Stimulated activated CD8-positive, alpha-beta memory T cell treated with anti-CD3 and anti-CD28 coated beads, Interleukin-4, amount 100 ng/mL, for 1 hour (primary cell): ENCODE measurements at regions not wholly inside any gene's neighbourhood (a gene's known extent, or its start where the extent isn't known, plus 50 kb on each side); places are given as distances from the start of the nearest gene placed in this dataset.
"Not testable (repeated sequence)": the region's sequence is repeated elsewhere in the genome, so short reads cannot be mapped to it uniquely, and the experiment has no call there.

Source experiments
- DNase-seq, 2 donors: peaks; one replicate each; pipeline ENCODE4 v3.0.0-alpha.2; 2020; ENCODE audit warnings: low read depth in 2 of 2, low spot score in 1 of 2

DNA sequence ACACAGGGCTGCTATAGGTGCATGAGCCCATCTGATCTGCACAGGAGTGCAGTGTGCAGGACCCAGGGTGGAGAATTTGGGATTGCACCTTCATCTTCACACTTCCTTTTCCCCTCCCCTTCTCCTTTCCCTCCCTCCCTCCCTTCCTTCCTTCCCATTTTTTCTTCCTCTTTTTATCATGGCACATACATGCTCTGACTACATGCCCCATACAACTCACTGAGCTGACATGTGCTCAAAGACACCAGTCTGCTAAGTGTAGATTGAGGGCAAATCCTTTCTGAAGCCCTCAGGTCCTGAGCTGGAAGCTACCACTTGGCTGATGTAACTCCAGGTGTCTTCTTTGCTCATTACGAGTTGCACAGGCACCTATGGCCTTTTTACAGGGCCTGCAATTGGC lies 365.3 kb upstream of the ZNF32 start:
- DNase-seq, result no peak

DNA sequence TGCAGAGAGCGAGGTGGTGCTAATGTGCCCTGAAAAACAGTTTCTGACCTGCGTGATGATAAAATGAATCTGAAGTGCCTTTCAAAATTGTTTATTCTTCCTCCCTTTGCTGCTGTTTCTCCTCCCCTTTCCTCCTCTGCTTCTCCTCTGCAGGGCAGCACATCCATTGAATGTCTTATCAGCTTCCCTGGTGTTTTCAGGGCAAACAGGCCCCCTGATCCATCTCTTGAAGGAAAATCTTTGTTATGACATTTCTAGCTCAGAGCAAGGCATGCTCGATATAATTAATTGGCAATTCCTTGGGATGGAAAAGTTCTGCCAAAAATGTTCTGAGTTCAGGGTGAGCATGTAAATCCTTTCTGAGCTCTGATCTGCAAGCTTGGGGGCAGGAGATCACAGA lies 364.2 kb upstream of the ZNF32 start:
- DNase-seq, result no peak

DNA sequence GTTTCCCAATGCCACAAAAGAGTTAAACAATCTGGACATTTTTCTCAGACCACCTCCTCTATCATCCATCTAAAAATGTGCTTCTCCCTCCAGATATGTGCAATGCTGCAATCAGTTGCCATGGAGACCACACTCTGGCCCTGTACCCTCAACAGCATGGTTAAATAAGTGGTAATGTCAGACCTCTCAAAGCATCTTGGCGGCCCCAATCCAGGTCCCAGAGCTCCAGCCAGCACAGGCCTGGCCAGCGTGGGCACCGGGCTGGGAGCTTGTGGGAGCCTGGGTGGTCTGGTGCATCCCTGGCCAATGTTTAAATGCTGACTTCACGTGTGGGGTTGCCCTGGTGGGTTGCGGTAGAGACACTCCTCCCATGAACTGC lies 362.9 kb upstream of the ZNF32 start:
- DNase-seq, result no peak

DNA sequence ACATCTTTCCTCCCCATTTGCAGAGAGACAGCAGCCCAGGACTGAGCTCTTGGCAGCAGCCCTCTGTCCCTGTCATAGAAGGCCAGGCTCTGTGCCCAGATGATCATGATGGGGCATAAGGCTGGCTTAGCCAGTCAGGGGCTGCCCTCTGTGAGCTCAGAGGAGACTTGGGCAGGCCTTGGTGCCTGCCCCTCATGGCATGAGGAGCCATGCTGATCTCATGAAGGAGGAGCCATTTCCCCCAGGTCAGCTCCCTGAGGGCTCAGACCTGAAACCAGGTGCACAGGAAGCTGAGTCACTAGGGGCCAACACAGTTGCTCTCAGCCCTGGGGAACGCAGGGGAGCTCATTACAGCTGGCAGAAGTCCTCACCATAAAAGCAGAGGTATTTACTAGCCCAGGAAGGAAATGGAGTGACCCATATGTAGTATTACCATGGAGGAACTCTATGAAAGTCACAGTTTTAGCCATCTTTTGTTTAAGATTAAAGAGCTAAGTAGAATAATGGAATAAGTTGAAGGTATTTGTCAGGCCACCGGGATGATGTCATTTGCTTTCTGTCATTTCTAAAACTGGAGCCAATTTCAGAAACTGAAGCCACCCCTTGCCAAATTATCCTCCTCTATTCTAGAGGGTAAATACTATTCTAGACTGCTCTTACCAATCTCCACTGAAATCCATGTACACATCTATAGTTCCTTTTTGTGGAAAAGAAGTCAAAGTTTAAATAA lies 362.4 kb upstream of the ZNF32 start:
- DNase-seq, result no peak

DNA sequence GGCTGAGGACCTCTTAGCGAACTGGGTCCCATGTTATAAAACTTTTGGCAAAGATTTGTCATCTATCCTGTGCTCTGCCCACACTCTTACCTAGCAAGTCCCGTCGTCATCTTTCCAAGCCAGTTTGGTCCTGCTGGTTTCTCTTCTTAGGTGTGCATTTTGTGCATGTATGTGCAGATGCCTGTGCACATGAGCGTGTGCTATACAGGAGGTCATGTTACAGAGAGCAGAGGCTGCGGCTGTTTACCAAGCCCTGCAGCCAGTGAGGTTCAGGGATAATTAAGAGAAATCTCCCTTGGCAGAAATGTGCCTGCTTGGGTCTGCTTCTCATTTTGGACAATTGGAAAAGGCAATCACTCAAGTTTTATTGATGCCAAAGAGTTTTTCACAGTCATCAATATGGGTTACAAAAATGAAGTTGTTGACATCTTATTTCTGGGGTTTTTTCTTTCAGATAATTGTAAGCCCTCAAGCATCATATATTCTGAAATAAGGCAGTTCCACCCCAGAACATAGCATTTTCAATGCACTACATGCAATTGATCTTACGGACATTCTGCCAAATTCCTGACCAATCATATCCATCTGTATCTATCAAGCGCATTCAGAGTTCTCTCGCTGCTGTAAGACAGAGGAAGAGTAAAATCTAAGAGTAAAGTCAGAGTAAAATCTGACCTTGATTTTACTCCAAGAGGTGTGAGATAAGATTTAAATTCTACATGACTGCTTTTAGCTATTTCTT lies 361.4 kb upstream of the ZNF32 start:
- DNase-seq, result no peak

DNA sequence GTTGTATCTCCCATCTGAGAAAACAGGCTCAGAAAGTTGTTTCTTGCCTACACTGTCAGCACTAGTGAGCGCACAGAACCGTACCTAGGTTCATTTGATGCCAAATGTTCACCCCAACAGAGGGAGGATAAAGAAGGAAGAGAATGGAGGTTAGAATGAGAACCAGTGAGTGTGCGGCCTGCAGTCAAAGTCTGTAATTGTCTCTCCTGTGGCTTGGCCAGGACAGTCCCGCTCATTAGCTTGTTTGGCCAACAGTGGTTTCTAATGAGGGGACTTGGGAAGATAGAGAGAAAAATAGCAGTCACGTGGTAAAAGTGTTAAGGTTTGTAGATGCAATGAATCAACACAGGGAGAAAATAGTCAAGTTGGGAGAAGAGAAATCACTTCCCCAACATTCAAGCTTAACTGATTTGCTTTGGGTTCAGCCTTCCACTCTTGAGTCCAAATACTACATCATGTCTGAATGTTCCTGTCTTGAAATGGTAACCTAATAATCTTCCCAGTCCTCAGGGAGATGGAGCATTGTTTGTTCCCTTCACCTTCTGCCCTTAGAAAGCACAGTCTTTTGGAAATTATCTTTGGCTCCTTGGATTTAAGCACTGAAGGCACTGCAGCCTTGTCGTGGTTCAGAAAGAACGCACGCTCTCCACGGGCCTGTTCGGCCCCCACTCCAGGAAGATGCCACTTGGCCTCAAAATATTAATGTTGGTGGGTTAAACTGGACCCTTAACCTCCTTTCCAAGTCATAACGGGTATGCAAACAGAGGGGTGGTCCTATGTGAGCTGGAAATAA lies 360.4 kb upstream of the ZNF32 start:
- DNase-seq, result no peak

DNA sequence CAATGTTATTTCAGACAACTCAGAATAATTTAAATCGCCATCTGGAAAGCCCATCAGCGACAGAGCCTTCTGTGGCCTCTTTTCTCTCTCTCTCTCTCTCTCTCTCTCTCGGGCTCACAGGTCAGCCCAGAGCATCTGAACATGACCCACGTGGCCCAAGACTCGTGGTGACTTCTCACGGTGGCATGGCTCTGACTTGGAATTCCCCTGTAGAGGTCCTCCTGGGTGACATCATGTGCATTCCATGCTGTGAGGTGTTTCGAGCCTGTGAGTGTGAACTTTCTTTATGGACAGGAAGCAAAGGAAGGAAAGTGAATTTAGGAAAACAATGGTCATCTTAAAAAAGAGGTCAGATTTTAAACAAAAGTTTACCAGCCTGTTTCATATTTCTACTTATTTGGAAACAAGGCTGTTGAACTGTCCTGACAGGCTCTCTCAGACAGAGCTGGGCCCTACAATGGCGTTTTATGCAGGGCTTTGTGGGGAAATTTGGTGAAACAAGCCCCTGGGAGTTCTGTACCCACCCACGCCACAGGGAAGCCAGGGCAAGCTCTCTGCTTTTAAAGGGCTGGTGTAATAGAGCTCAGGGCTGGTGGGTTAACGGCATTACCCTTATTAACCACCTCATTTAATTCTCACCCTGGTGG lies 359.7 kb upstream of the ZNF32 start:
- no peak for DNase-seq

DNA sequence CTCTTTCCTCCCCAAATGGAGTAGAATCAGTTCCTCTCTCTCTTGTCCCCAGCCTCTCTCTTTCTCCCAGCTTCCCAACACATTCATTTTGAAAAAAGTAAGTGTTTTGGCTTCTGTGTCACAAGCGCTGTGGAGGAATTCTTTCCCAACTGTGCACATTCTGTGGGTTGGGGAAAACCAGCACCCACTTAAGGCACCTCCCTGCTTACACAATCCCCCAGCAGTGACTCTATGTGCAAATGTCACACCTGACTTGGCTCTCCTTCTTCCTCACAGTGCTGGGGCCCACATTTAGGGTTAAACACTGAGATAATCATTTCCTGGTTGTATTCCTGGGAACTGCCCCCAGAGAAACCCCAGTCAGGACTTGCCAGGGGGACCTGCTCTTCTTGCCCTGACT lies 358.1 kb upstream of the ZNF32 start:
- no peak for DNase-seq

DNA sequence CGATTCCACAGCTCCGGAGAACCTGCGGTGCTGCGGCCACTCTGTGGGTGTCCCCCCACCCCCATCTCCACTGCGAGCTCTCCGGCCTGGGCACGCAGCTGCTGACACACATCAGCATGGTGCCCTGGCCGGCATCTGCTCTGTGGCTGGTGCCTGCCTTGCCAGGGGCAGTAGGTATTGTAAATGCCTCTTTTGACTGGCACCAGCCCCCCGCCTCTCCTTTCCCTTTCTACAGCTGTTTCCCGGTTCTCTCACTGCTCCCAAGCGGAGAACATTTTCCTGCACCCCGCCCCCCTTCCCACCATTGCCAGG lies 357.1 kb upstream of the ZNF32 start:
- DNase-seq, result no peak

DNA sequence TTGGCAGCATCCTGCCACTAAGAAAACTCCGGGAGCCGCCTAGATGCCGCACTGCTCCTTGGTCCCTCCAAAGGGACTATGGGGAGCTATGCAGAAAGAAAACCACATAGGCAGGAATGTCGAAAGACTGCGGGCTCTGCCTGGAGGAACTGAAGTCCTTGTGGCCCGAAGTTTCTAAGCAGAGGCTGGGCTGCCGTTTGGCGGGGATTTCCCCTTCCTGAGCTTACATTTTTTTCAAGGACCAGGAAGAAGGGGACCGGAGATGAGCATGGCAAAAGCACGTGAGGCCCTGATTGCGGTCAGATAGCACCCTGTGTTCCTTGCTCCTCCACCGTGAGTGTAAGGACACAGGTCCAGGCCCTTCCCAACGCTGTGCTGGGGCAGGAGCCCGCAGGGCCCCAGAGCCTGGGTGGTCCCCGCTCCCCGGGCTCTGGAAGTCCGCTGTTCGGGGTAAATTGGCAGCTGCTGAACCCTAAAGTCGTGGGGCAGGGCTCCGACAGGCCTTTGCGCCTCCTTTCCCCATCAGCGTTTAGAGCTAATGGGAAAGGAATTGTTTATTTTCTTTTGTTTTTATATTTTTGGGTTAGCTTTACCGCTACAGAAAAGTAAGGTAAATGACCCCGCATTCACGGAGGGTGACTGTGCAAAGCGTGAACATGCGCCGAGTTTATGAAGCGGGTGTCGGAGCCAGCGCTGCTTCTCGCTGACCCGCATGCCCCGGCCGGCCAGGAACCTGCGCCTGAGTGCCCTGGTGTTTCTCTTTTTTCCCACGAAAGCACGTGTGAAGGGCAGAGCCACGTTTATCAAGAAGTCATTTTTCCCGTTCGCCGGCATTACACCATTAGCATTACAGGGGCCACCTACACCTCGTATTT lies 356.5 kb upstream of the ZNF32 start:
- DNase-seq, result no peak

DNA sequence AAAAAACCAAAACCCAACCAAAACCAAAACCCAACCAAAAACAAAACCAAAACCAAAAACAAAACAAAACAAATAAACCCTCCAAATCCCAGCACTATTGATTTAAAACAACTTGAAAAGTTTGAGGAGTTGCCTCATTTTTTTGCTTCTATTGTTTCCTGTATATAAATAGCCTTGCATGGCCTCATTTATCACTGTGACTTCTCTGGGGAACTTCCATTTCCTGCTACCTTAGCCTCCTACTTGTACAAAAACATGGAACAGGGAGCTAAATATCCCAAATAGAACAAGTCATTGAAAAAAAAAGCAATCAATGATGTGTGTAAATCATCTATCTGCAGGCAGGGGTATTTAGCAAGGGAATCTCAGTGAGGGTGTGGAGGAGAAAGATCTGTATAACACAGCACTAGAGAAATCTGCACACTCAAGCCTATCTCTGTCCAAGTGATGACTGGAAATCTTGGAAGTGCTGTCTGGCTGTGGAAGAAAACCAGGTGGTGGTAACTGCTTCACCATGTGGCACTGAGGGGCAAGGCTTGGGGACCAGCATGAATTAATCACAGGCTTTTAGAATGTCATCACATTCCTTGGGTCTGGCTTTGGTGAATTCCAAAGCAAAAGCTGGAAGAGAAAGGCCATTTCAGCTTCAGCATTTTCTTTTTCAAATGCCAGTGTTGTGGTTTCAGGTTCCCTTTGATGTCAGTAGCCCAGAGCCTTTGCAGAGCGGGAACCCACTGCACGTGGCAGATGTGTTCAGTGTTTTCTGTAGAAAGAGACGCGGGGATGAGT lies 349.5 kb upstream of the ZNF32 start:
- no peak for DNase-seq

DNA sequence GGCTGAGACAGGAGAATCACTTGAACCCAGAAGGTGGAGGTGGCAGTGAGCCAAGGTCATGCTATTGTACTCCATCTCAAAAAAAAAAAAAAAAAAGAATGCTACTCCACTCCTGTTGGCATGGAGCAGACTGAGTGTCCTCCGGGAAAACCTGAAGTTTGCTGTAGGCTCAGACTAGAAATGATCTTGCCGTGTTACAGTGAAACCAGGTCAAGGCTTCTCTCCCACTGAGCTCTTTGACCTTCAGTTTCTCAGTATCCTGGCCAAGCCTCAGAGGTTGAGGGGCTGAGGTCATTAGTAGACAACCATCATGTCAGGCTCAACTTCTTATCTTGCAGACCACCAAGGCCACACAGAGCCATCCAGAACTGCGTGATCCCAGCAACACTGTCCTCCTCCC lies 348.6 kb upstream of the ZNF32 start:
- DNase-seq, result no peak

DNA sequence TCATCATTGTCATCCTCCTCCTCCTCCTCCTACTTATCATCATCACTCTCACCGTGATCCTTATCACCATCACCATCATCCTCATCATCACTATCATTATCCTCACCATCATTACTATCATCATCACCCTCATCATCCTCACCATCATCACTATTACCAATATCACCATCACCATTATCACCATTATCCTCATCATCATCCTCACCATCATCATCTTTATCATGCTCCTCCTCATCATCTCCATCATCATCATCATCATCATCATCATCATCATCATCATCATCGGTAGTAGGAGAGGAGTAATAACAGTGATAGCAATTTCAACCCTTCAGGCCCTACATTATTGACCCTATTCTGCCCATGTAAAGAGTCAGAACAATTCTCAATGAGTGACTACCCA lies 345.9 kb upstream of the ZNF32 start:
- DNase-seq, result no peak

DNA sequence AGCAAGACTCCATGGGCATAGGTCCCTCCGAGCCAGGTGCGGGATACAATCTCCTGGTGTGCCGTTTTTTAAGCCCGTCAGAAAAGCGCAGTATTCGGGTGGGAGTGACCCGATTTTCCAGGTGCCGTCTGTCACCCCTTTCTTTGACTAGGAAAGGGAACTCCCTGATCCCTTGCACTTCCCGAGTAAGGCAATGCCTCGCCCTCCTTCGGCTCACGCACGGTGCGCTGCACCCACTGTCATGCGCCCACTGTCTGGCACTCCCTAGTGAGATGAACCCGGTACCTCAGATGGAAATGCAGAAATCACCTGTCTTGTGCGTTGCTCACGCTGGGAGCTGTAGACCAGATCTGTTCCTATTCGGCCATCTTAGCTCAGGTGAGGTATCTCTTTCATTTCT lies 344.1 kb upstream of the ZNF32 start:
- DNase-seq, result not testable (repeated sequence)

DNA sequence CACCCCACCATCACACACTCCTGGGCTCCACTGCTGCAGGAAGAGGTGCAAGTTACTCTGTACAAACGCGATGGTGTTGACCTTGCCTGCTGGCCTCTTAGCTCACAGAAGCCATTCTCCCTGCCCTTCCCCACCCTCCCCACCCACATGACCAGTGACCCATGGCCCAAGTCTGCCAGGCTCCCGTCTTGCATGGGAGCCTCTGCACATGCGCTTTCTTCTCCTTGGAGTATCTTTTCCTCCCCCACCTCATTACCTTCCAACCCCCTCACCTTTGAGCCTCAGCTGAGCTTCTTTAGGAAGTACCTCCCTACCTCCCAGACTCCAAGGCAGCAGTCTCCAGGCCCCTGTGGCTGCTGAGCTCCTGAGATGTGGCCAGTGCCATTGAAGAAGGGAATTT lies 337.7 kb upstream of the ZNF32 start:
- DNase-seq, result no peak

DNA sequence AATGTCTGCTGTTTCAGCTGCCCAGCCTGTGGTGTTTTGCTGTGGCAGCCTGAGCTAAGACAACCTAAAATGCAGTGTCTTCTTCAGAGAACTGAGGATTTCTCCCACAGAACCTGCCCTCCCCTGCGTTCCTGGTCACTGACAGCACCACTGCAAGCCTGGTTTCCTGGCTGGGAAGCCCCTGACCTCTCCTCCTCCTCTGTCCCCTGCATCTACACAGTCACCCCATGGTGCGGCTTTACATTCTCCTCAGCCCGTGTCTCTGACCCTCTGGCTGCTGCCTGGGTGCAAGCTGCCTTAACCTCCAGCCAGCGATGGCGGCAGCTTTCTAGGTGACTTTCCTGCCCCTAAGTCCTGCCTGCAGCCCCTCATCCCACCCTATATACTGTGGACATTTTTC lies 337.3 kb upstream of the ZNF32 start:
- DNase-seq, result no peak

DNA sequence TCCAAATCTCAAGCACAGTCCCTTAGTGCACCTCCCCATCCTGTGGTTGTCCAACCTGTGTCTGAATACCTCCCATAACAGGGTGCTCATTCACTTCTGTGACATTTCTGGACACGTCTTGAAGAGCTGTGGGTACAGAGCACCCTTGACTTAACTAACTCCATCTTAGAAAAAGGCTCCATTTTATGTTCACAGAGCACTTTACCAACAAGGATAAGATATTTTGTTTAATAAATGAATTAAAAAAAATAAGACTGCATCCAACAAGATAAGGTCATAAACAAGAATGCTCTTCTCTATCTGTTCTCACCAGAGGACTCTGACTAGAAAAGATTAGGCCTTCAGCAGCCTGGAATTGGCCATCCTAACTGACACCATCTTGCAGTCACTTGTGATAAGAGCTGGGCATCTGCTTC lies 335.2 kb upstream of the ZNF32 start:
- DNase-seq, result no peak

DNA sequence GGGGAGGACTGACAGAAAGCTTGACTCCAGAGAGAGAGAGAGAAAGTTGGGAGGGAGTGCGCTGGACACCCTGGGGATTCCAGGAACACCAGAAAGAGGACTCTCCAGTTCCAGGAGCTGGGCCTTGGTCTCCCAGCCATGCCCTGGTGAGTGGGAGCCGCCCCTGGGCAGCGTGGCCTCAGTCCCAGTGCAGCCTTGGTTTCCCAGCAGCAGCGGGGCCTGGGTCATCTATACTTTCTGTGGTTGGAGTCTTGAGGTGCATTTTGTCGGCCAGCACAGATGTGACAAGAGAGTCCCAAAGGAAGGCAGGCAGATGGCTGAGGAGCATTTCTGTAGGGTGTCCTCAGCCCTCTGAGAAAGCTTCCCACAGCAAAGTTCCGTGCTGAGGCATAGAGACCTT lies 334.7 kb upstream of the ZNF32 start:
- no peak for DNase-seq

DNA sequence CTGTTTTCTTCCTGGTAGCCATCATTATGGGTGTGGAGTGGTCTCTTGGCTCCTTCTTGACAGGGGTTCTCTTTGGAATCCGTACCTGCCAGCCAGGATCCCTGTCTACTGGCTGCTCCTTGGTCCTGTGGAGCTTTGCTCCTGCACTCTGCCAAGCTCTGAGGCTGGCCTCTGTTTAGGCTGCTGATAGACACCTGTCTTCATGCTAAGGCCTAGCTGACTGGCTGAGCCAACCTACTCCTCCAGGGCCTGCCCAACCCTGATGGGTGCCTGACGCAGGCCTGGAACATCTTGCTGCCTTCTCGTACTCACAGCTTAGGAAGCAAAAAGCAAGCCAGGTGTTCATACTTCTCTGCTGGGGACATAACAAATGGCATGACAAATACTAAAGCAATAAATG lies 333.6 kb upstream of the ZNF32 start:
- DNase-seq, result no peak

DNA sequence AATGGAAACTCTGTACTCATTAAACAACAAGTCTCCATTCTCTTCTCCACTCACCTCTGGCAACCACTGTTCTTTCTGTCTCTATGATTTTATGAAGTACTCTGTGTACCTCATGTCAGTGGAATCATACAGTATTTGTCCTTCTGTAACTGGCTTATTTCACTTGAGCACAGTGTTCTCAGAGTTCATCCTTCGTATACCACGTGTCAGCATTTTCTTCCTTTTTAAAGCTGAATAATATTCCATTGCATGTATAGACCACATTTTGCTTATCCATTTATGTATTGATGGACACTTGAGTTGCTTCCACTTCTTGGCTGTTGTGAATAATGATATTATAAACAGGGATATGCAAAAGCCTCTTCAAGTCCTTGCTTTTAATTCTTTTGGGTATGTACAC lies 333.0 kb upstream of the ZNF32 start:
- DNase-seq, result no peak
